Progenitor cell of endocrine pancreas (in vitro differentiated cells): ENCODE measurements at regions not wholly inside any gene's neighbourhood (a gene's known extent, or its start where the extent isn't known, plus 50 kb on each side); places are given as distances from the start of the nearest gene placed in this dataset.

ENCODE experiments used
- DNase-seq: peaks from one replicate; pipeline ENCODE4 v3.0.0; 2021; ENCODE audit warnings: low spot score; ENCODE audit not compliant: unreplicated experiment
- H3K27ac Mint-ChIP-seq: 2 replicates; pipeline ENCODE4 v1.8.0; 2021; ENCODE audit warnings: mild to moderate bottlenecking, moderate library complexity, mixed read lengths
- H3K27me3 Mint-ChIP-seq: 2 replicates; pipeline ENCODE4 v1.8.0; 2021; ENCODE audit warnings: mixed read lengths
- H3K36me3 Mint-ChIP-seq: 2 replicates; pipeline ENCODE4 v1.8.0; 2022; ENCODE audit warnings: mixed read lengths; ENCODE audit not compliant: insufficient read depth
- H3K4me1 Mint-ChIP-seq: 2 replicates; pipeline ENCODE4 v1.8.0; 2021; ENCODE audit warnings: low read depth, mixed read lengths
- H3K4me3 Mint-ChIP-seq: 2 replicates; pipeline ENCODE4 v1.8.0; 2021; ENCODE audit warnings: low read depth, mild to moderate bottlenecking, moderate library complexity, mixed read lengths
- H3K9me3 Mint-ChIP-seq: 2 replicates; pipeline ENCODE4 v1.8.0; 2021; ENCODE audit warnings: low read depth, mixed read lengths
- CTCF ChIP-seq: fragments of 200-600 bp; sonication (generic); IDR thresholded peaks from one replicate; pipeline ENCODE4 v1.5.0; 2021; ENCODE audit warnings: antibody characterized with exemption, mild to moderate bottlenecking; ENCODE audit not compliant: unreplicated experiment

DNA sequence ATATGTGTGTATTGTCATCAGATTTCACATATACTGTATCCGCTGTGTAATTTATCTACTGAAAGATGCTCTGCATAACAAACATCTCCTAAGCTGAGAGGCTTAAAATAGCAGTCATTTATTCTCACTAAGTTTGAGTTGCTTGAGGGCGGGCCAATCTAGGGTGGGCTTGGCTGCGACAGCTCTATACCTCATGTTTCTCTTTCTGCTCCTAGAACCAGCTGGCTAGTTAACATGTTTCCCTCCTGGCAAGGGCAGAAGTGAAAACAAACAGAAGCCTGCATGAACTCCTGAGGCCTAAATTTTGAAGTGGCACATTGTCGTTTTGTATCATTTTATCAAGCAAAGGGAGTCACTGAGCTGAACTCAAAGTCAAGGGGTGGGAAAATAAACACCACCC is 585.0 kb upstream of the VRK2 start:
- H3K4me1 Mint-ChIP-seq: no peaks in the 10 kb centered on the region
- H3K4me3 Mint-ChIP-seq: no peak overlapping the region
- no peaks in the 10 kb centered on the region for H3K27me3 Mint-ChIP-seq
- H3K27ac Mint-ChIP-seq: no peak overlapping the region
- TF ChIP-seq CTCF: no peak
- H3K9me3 Mint-ChIP-seq: peaks cover 3% of the 10 kb centered on the region
- H3K36me3 Mint-ChIP-seq: no peaks in the 10 kb centered on the region
- DNase-seq: no peak

DNA sequence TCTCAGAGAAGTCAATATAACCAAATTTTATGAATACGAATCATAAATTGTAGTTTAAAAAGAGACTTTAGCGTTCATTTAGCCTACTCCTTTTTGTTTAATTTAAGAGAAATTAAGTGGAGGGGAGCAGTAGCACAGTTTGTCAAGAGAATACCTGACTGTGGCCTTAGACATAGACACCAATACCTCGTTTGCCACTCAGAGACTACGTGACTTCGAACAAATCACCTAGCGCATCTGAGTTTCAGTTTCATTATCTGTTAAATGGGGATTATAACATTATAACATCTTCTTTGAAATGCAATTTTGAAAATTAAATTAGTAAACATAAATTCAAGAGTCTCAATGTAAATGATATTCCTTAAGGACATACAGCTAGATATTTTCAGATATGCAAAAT is 581.5 kb upstream of the VRK2 start:
- no peak overlapping the region for H3K4me3 Mint-ChIP-seq
- no peak overlapping the region for H3K27ac Mint-ChIP-seq
- H3K27me3 Mint-ChIP-seq: no peaks in the 10 kb centered on the region
- no peak for DNase-seq
- H3K9me3 Mint-ChIP-seq: no peaks in the 10 kb centered on the region
- H3K36me3 Mint-ChIP-seq: no peaks in the 10 kb centered on the region
- TF ChIP-seq CTCF: no peak
- no peaks in the 10 kb centered on the region for H3K4me1 Mint-ChIP-seq

GRCh38 chr2:57465967-57466366 is 580.6 kb upstream of the VRK2 start:
- H3K27ac Mint-ChIP-seq: no peak overlapping the region
- no peaks in the 10 kb centered on the region for H3K36me3 Mint-ChIP-seq
- H3K9me3 Mint-ChIP-seq: no peaks in the 10 kb centered on the region
- no peak for DNase-seq
- H3K4me1 Mint-ChIP-seq: peaks cover 2% of the 10 kb centered on the region
- no peak for TF ChIP-seq CTCF
- H3K27me3 Mint-ChIP-seq: no peaks in the 10 kb centered on the region
- H3K4me3 Mint-ChIP-seq: no peak overlapping the region

- Mint-ChIP-seq H3K4me1 (peaks cover 2% of the 10 kb centered on the region), H3K27me3 (no peaks in the 10 kb centered on the region), H3K9me3 (no peaks in the 10 kb centered on the region), H3K36me3 (no peaks in the 10 kb centered on the region), H3K27ac (no peak overlapping the region), H3K4me3 (no peak overlapping the region)
- no peak for TF ChIP-seq CTCF
- DNase-seq: no peak
Measured at GRCh38 chr2:57475391-57475790, 571.2 kb upstream of the VRK2 start.

- DNase-seq: no peak
- H3K27ac Mint-ChIP-seq: no peak overlapping the region
- H3K27me3 Mint-ChIP-seq: no peaks in the 10 kb centered on the region
- H3K36me3 Mint-ChIP-seq: no peaks in the 10 kb centered on the region
- no peaks in the 10 kb centered on the region for H3K4me1 Mint-ChIP-seq
- no peak for TF ChIP-seq CTCF
- H3K9me3 Mint-ChIP-seq: no peaks in the 10 kb centered on the region
- no peak overlapping the region for H3K4me3 Mint-ChIP-seq
Measured at GRCh38 chr2:57479981-57480380, 566.6 kb upstream of the VRK2 start.

DNA sequence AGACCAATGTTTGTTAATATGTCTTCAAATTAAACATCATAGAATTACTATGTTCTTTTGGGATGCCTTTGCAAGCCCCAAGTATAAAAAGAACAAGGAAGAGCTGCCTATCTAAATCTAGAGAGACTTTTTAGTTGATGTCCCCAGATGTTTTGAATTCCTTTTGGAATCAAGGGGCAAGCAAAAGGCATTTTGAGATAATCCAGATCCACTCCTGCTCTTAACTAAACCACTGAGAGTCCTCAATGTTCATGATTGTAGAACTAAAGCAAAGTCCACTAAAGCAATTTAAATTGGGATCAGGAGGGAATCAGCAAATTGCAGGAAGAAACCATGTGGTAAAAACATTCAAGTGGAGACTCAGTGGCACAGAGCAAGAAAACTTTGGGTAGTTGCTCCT is 558.5 kb upstream of the VRK2 start:
- Mint-ChIP-seq H3K27ac (no peak overlapping the region), H3K36me3 (no peaks in the 10 kb centered on the region), H3K27me3 (no peaks in the 10 kb centered on the region), H3K4me1 (no peaks in the 10 kb centered on the region), H3K4me3 (no peak overlapping the region), H3K9me3 (no peaks in the 10 kb centered on the region)
- DNase-seq: no peak
- TF ChIP-seq CTCF: no peak
